Nephron (organoid): ENCODE measurements at regions not wholly inside any gene's neighbourhood (a gene's known extent, or its start where the extent isn't known, plus 50 kb on each side); places are given as distances from the start of the nearest gene placed in this dataset.
A peak's percentile ranks its signal among the peaks of the same experiment; 100 is the strongest.

ENCODE experiments used
- H3K27ac Mint-ChIP-seq, 3 experiments: 2 replicates each; pipeline ENCODE4 v1.8.0; 2020; ENCODE audit warnings: mixed read lengths in 3 of 3, mild to moderate bottlenecking in 2 of 3, moderate library complexity in 1 of 3
- H3K27me3 Mint-ChIP-seq: 2 replicates; pipeline ENCODE4 v1.8.0; 2021; ENCODE audit warnings: low read depth, mild to moderate bottlenecking, moderate library complexity, mixed read lengths
- H3K36me3 Mint-ChIP-seq: 2 replicates; pipeline ENCODE4 v1.8.0; 2020; ENCODE audit warnings: low read depth, mixed read lengths
- H3K4me1 Mint-ChIP-seq: 2 replicates; pipeline ENCODE4 v1.8.0; 2020; ENCODE audit warnings: mixed read lengths
- H3K4me3 Mint-ChIP-seq, 3 experiments: 2 replicates each; pipeline ENCODE4 v1.8.0; 2020; ENCODE audit warnings: mild to moderate bottlenecking in 3 of 3, mixed read lengths in 3 of 3, moderate library complexity in 2 of 3
- H3K9me3 Mint-ChIP-seq: 2 replicates; pipeline ENCODE4 v1.8.0; 2020; ENCODE audit warnings: mixed read lengths
- TF ChIP-seq, protein P1 (sequence below), 3 experiments: fragments of 200-600 bp; sonication (generic); IDR thresholded peaks; one replicate each; pipeline ENCODE4 v1.5.0; 2021; ENCODE audit warnings: antibody characterized with exemption in 3 of 3; ENCODE audit not compliant: unreplicated experiment in 3 of 3

DNA sequence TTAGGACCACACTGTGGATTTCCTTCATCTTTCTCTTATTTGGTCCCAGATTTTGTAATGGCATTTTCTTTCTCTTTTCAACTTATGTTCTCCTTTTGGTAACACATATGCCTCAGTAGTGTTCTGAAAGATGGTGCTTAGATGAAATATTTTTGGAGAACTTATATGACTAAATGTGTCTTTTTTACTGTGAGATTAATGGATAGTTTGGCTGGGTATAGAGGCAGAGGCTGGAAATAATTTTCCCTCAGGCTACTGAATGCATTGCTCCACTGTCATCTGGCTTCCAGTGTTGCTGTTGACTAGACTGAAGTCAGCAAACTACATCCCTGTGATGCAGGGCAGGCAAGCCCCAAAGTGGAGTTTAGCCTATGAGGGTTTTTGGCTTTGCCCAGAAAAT, 450.9 kb downstream of the DMAC1 start:
- Mint-ChIP-seq H3K27ac (no peak overlapping the region), H3K36me3 (peaks cover 8% of the 10 kb centered on the region), H3K4me1 (peaks cover under 1% of the 10 kb centered on the region), H3K4me3 (no peak overlapping the region), H3K9me3 (peaks cover 11% of the 10 kb centered on the region), H3K27me3 (peaks cover 7% of the 10 kb centered on the region)
- TF ChIP-seq, protein P1, sequence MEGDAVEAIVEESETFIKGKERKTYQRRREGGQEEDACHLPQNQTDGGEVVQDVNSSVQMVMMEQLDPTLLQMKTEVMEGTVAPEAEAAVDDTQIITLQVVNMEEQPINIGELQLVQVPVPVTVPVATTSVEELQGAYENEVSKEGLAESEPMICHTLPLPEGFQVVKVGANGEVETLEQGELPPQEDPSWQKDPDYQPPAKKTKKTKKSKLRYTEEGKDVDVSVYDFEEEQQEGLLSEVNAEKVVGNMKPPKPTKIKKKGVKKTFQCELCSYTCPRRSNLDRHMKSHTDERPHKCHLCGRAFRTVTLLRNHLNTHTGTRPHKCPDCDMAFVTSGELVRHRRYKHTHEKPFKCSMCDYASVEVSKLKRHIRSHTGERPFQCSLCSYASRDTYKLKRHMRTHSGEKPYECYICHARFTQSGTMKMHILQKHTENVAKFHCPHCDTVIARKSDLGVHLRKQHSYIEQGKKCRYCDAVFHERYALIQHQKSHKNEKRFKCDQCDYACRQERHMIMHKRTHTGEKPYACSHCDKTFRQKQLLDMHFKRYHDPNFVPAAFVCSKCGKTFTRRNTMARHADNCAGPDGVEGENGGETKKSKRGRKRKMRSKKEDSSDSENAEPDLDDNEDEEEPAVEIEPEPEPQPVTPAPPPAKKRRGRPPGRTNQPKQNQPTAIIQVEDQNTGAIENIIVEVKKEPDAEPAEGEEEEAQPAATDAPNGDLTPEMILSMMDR (IDR thresholded peaks at IDR 0.05; ENCODE audit: unreplicated experiment in 3 of 3): no peak

DNA sequence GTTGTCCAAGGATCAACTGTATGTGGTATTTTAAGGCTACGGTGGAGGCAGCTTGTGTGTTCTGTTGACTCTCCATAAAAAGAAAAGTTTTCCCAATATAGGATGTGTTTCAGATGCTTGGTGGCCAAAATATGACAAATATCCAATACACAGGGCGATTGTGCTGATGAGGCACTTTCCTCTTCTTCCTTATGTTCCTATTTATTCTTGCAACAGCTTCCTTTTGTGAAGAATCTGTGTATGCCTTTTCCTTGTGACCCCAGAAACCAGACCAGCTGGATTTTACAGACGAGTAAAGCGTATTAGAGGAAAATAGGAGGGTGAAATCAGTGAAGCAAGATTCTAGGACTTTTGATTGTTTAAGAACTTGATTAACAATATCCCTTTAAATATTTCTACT, 452.0 kb downstream of the DMAC1 start:
- TF ChIP-seq, protein P1 (IDR thresholded peaks at IDR 0.05; ENCODE audit: unreplicated experiment in 3 of 3): no peak
- no peak overlapping the region for H3K4me3 Mint-ChIP-seq
- H3K27ac Mint-ChIP-seq: no peak overlapping the region
- peaks cover 11% of the 10 kb centered on the region for H3K9me3 Mint-ChIP-seq
- H3K36me3 Mint-ChIP-seq: peaks cover 8% of the 10 kb centered on the region
- H3K4me1 Mint-ChIP-seq: peaks cover 11% of the 10 kb centered on the region
- peaks cover 7% of the 10 kb centered on the region for H3K27me3 Mint-ChIP-seq

DNA sequence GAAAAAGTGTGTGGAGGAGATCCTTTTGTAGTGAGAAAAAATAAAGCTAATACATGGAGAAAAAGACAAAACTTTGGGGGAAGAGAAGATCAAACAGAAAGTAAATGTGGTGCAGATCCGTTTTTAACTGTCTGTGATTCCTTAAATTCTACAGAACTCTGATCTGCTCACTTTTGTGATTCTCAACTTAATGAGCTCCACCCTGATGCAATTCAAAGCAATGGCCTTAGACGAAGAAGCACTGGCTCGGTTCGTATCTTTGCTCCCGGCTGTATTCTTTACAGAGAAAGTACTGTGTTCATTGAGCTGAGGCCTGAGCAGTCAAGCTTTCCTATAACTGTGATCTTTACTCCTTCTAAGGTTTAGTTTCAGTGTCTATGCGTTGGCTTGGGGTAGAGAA, 453.4 kb downstream of the DMAC1 start:
- no peak overlapping the region for H3K27ac Mint-ChIP-seq

DNA sequence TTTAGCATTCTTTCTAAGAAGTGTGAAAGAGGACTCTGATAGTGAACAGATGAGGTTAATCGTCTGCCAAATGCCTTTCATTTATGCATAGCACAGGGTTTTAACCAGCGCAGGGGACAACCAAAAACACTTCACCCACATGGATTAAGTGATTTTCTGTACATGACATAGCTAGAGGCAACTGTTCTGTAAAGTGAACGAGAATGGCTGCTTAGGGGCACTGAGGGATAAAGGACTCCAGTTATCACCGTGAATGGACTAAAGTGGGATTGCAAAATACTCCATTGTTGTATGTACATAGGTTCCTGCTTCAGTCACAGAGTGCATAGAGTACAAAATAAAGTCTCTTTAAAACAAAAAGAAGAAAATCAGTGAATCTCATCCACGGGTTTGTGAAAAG, 456.8 kb downstream of the DMAC1 start:
- no peak overlapping the region for H3K4me3 Mint-ChIP-seq
- H3K27ac Mint-ChIP-seq: no peak overlapping the region
- peaks cover 7% of the 10 kb centered on the region for H3K27me3 Mint-ChIP-seq
- H3K36me3 Mint-ChIP-seq: no peaks in the 10 kb centered on the region
- H3K9me3 Mint-ChIP-seq: peaks cover 3% of the 10 kb centered on the region
- TF ChIP-seq, protein P1 (IDR thresholded peaks at IDR 0.05; ENCODE audit: unreplicated experiment in 3 of 3): no peak
- H3K4me1 Mint-ChIP-seq: peaks cover 25% of the 10 kb centered on the region

More for the DNA sequence above, 453.4 kb downstream of the DMAC1 start:
- TF ChIP-seq, protein P1 (IDR thresholded peaks at IDR 0.05; ENCODE audit: unreplicated experiment in 3 of 3): no peak
- Mint-ChIP-seq H3K4me3 (no peak overlapping the region), H3K9me3 (peaks cover 11% of the 10 kb centered on the region), H3K27me3 (peaks cover 7% of the 10 kb centered on the region), H3K36me3 (peaks cover 8% of the 10 kb centered on the region), H3K4me1 (peaks cover 21% of the 10 kb centered on the region)

DNA sequence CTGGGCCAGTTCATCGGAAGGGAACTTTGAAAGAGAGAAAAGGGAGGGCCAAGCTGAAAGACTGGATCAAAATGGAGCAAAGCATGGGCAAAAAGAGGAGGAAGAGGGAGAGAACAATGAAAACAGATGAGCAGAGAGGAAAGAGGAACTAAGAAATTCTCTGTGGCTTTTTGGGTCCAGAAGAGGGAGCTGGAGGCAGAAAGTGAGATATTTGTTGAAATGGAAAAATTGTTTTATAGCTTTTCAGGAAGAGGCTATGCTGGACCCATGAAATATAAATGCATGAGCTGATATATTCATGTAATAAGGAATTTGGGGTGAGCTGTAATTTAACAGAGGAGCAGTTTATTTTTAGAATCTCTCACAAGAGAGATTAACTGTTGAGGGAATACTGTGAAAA, 457.3 kb downstream of the DMAC1 start:
- TF ChIP-seq, protein P1 (IDR thresholded peaks at IDR 0.05; ENCODE audit: unreplicated experiment in 3 of 3): peak; percentile 35 to 42 (median 36)
- Mint-ChIP-seq H3K4me1 (peaks cover 29% of the 10 kb centered on the region), H3K9me3 (peaks cover 3% of the 10 kb centered on the region), H3K27ac (peak overlapping the region in 1 of 3 experiments; percentile 39), H3K36me3 (no peaks in the 10 kb centered on the region), H3K27me3 (peaks cover 7% of the 10 kb centered on the region), H3K4me3 (no peak overlapping the region)

DNA sequence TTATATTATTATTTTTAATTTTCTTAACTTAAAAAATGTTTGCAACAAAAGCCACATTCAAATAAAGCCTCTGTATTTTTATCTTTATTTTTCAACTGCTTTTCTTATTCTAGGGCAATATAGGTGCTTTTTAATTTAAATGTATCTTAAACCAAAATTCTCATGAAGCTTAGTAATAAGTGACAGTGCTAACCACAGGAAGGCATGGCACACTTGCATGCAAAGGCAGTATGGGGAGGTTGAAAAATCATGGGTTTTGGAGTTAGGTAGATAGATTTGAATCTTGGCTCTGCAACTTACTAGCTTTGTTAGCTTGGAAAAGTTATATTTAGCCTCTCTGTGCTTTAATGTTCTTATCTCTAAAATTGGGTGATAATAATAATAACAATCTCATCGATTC, 458.0 kb downstream of the DMAC1 start:
- Mint-ChIP-seq H3K27ac (no peak overlapping the region), H3K27me3 (peaks cover 7% of the 10 kb centered on the region), H3K4me3 (no peak overlapping the region), H3K4me1 (peaks cover 36% of the 10 kb centered on the region), H3K36me3 (no peaks in the 10 kb centered on the region), H3K9me3 (peaks cover 3% of the 10 kb centered on the region)
- TF ChIP-seq, protein P1 (IDR thresholded peaks at IDR 0.05; ENCODE audit: unreplicated experiment in 3 of 3): no peak
